Esophagus muscularis mucosa (tissue), 3 donors: ENCODE measurements at regions not wholly inside any gene's neighbourhood (a gene's known extent, or its start where the extent isn't known, plus 50 kb on each side); places are given as distances from the start of the nearest gene placed in this dataset.
"Not testable (repeated sequence)": the region's sequence is repeated elsewhere in the genome, so short reads cannot be mapped to it uniquely, and the experiment has no call there.

ENCODE experiments used
- EP300 ChIP-seq: sonication (generic); formaldehyde crosslinking; IDR thresholded peaks from one replicate; pipeline ENCODE4 v1.6.1; 2017; ENCODE audit warnings: antibody characterized with exemption
- TF ChIP-seq, protein P1 (sequence below), 3 experiments: fragments of 200-600 bp in 2 of 3; fragments of 450-650 bp in 1 of 3; sonication (generic) in 2 of 3; IDR thresholded peaks; one replicate each; pipeline ENCODE4 v1.5.1; 2017 to 2019; ENCODE audit warnings: antibody characterized with exemption in 3 of 3, mild to moderate bottlenecking in 2 of 3, moderate library complexity in 1 of 3

DNA sequence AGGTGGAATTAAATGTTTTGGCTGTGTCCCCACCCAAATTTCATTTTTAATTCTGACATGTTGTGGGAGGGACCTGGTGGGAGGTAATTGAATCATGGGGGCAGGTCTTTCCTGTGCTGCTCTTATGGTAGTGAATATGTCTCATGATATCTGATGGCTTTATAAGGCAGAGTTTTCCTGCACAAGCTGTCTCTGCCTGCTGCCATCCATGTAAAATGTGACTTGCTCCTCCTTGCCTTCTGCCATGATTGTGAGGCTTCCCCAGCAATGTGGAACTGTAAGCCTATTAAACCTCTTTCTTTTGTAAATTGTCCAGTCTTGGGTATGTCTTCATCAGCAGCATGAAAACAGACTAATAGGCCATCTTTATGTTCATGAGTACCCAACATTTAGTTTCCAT is 172.2 kb downstream of the ETV1 start:
- TF ChIP-seq, protein P1, sequence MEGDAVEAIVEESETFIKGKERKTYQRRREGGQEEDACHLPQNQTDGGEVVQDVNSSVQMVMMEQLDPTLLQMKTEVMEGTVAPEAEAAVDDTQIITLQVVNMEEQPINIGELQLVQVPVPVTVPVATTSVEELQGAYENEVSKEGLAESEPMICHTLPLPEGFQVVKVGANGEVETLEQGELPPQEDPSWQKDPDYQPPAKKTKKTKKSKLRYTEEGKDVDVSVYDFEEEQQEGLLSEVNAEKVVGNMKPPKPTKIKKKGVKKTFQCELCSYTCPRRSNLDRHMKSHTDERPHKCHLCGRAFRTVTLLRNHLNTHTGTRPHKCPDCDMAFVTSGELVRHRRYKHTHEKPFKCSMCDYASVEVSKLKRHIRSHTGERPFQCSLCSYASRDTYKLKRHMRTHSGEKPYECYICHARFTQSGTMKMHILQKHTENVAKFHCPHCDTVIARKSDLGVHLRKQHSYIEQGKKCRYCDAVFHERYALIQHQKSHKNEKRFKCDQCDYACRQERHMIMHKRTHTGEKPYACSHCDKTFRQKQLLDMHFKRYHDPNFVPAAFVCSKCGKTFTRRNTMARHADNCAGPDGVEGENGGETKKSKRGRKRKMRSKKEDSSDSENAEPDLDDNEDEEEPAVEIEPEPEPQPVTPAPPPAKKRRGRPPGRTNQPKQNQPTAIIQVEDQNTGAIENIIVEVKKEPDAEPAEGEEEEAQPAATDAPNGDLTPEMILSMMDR (IDR thresholded peaks at IDR 0.05) = not testable (repeated sequence)
- TF ChIP-seq EP300 = not testable (repeated sequence)
